Lower lobe of right lung (tissue), 2 donors: ENCODE measurements at regions not wholly inside any gene's neighbourhood (a gene's known extent, or its start where the extent isn't known, plus 50 kb on each side); places are given as distances from the start of the nearest gene placed in this dataset.
"Not testable (repeated sequence)": the region's sequence is repeated elsewhere in the genome, so short reads cannot be mapped to it uniquely, and the experiment has no call there.

Experiments
- ATAC-seq, 2 donors: fragments of 200-7000 bp; cut with Tn5 transposase; one replicate each; pipeline ENCODE4 v1.9.1; 2020 to 2022; ENCODE audit warnings: mild to moderate bottlenecking in 2 of 2, moderate library complexity in 2 of 2
- DNase-seq: peaks from one replicate; pipeline ENCODE4 v3.0.0-alpha.2; 2020
- H3K27ac ChIP-seq: fragments of 200-600 bp; one replicate; pipeline ENCODE4 v1.8.0; 2022
- H3K27me3 ChIP-seq: fragments of 200-600 bp; one replicate; pipeline ENCODE4 v1.8.0; 2022; ENCODE audit warnings: low read depth
- H3K36me3 ChIP-seq: fragments of 200-600 bp; one replicate; pipeline ENCODE4 v1.8.0; 2022; ENCODE audit warnings: mild to moderate bottlenecking
- H3K4me1 ChIP-seq: fragments of 200-600 bp; one replicate; pipeline ENCODE4 v1.8.0; 2022
- H3K4me3 ChIP-seq: fragments of 200-600 bp; one replicate; pipeline ENCODE4 v1.8.0; 2022; ENCODE audit warnings: mild to moderate bottlenecking
- H3K9me3 ChIP-seq: fragments of 200-600 bp; one replicate; pipeline ENCODE4 v1.8.0; 2022
- intact Hi-C: fragments of 100-400 bp; cut with DNase I; formaldehyde crosslinking; loops from one replicate; pipeline ENCODE4 v1.11.0; 2022
- TF ChIP-seq, protein P1 (sequence below): fragments of 200-600 bp; IDR thresholded peaks from one replicate; pipeline ENCODE4 v1.8.0; 2022; ENCODE audit warnings: antibody characterized with exemption, mild to moderate bottlenecking
- donor health status: DM: no; HTN: yes; CAD: no; lungs with severe emphysema.

GRCh38 chr15:38843736-38844590 is 279.3 kb upstream of the RASGRP1 start:
- ATAC-seq (no peak), DNase-seq (no peak)
- Histone ChIP-seq H3K36me3 (no peaks in the 10 kb centered on the region), H3K4me1 (no peaks in the 10 kb centered on the region), H3K27ac (no peak overlapping the region), H3K9me3 (no peaks in the 10 kb centered on the region), H3K27me3 (no peaks in the 10 kb centered on the region), H3K4me3 (no peak overlapping the region)
- TF ChIP-seq, protein P1, sequence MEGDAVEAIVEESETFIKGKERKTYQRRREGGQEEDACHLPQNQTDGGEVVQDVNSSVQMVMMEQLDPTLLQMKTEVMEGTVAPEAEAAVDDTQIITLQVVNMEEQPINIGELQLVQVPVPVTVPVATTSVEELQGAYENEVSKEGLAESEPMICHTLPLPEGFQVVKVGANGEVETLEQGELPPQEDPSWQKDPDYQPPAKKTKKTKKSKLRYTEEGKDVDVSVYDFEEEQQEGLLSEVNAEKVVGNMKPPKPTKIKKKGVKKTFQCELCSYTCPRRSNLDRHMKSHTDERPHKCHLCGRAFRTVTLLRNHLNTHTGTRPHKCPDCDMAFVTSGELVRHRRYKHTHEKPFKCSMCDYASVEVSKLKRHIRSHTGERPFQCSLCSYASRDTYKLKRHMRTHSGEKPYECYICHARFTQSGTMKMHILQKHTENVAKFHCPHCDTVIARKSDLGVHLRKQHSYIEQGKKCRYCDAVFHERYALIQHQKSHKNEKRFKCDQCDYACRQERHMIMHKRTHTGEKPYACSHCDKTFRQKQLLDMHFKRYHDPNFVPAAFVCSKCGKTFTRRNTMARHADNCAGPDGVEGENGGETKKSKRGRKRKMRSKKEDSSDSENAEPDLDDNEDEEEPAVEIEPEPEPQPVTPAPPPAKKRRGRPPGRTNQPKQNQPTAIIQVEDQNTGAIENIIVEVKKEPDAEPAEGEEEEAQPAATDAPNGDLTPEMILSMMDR = no peak
- intact Hi-C loops = no loop called here

DNA sequence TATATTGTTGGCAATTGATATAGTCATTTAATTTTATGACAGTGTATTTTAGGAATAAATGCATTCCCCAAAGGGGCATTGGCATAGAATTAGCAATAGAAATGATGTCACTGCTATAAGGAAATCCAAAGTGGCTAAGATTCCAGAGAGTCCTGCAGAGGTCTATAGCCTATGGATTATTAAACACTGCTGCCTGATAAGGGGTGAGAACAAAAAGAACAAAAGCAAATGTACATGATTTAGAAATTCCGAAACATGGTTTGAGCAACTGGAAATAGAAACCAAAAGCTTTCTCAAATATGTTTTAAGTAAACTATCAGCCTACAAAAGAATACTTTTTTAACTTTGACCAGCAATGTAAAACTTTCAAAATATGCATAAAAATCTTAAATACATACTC is 280.1 kb upstream of the RASGRP1 start:
- no peaks in the 10 kb centered on the region for H3K4me1 ChIP-seq
- ATAC-seq (no peak), DNase-seq (no peak)
- TF ChIP-seq, protein P1 = no peak
- no peaks in the 10 kb centered on the region for H3K27me3 ChIP-seq
- intact Hi-C loops = no loop called here
- no peak overlapping the region for H3K4me3 ChIP-seq
- no peaks in the 10 kb centered on the region for H3K36me3 ChIP-seq
- H3K27ac ChIP-seq = no peak overlapping the region
- H3K9me3 ChIP-seq = no peaks in the 10 kb centered on the region

DNA sequence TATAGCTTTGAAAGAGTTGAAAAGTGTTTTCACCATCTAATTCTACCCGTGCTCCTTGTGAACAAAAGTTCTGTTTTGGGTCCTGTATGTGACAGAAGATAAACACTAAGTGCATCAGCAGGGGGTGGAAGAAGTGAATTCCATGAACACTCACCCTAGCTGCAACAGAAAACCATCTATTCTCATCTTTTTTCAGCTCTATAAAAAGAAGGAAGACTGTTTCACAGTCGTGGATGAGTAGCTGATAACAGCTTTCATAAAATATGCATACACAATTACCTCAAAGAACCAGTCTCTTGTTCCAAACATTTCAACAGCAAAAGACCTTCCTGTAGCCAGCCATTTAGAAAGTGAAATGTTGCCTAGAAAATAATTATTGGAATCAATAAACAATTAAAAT is 281.7 kb upstream of the RASGRP1 start:
- TF ChIP-seq, protein P1 = no peak
- intact Hi-C loops = no loop called here
- ATAC-seq = no peak

DNA sequence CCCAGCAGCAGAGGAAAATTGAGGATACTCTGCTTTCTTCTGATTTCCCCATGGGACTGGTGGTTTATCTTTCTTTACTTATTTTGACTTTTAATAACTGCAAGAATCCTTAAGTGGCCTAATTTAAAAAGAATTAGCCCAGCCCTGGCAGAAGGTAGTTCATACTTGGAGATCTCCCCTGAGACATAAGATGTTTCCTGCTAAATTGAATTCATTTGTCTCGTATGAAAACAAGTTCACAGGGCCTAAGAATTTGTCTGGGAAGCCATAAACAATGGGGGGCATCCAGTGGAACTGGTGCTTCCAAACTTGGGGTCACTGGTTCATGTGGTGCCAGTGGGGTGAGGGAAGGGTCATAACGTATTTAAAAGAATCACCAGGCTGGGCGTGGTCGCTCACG is 283.1 kb upstream of the RASGRP1 start:
- no peak for ATAC-seq
- DNase-seq = no peak
- intact Hi-C loops = no loop called here
- TF ChIP-seq, protein P1 = no peak
- H3K27me3 ChIP-seq = no peaks in the 10 kb centered on the region
- H3K27ac ChIP-seq = no peak overlapping the region
- no peaks in the 10 kb centered on the region for H3K9me3 ChIP-seq
- H3K4me1 ChIP-seq = no peaks in the 10 kb centered on the region
- H3K36me3 ChIP-seq = no peaks in the 10 kb centered on the region
- no peak overlapping the region for H3K4me3 ChIP-seq

More for the DNA sequence above, 281.7 kb upstream of the RASGRP1 start:
- Histone ChIP-seq H3K4me1 (no peaks in the 10 kb centered on the region), H3K4me3 (no peak overlapping the region), H3K9me3 (no peaks in the 10 kb centered on the region), H3K27me3 (no peaks in the 10 kb centered on the region), H3K27ac (no peak overlapping the region), H3K36me3 (no peaks in the 10 kb centered on the region)
- DNase-seq = no peak

DNA sequence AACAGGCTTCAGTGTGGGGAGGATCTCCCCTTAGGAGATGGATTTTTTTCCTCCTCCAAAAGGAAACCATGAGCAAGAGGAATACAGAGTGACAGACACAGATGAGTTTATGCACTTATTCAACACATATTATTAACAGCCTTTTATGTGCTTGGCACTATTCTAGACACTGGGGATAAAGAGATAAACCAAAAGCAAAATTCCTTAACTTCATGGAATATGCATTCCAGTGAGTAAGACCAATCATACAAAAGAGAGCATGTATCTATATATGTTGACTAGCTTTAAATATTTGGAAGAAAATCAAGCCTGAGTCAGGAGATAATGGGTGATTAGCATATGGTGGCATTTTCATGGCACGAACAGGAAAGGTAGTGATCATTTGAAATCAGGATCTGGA is 284.4 kb upstream of the RASGRP1 start:
- H3K27ac ChIP-seq = no peak overlapping the region
- DNase-seq = no peak
- TF ChIP-seq, protein P1 = no peak
- no peaks in the 10 kb centered on the region for H3K27me3 ChIP-seq
- no peaks in the 10 kb centered on the region for H3K9me3 ChIP-seq
- ATAC-seq = no peak
- no peaks in the 10 kb centered on the region for H3K4me1 ChIP-seq
- no peaks in the 10 kb centered on the region for H3K36me3 ChIP-seq
- no peak overlapping the region for H3K4me3 ChIP-seq
- intact Hi-C loops = no loop called here

DNA sequence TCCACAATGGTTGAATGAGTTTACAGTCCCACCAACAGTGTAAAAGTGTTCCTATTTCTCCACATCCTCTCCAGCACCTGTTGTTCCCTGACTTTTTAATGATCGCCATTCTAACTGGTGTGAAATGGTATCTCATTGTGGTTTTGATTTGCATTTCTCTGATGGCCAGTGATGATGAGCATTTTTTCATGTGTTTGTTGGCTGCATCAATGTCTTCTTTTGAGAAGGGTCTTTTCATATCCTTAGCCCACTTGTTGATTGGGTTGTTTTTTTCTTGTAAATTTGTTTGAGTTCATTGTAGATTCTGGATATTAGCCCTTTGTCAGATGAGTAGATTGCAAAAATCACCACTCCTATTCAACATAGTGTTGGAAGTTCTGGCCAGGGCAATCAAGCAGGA is 287.6 kb upstream of the RASGRP1 start:
- H3K27me3 ChIP-seq, H3K9me3 ChIP-seq, DNase-seq, H3K4me3 ChIP-seq, H3K27ac ChIP-seq, ATAC-seq, H3K4me1 ChIP-seq, H3K36me3 ChIP-seq, intact Hi-C loops: not testable (repeated sequence)
